GM21390 (cell line): ENCODE measurements at regions not wholly inside any gene's neighbourhood (a gene's known extent, or its start where the extent isn't known, plus 50 kb on each side); places are given as distances from the start of the nearest gene placed in this dataset.
A peak's percentile ranks its signal among the peaks of the same experiment; 100 is the strongest.
"Not testable (repeated sequence)": the region's sequence is repeated elsewhere in the genome, so short reads cannot be mapped to it uniquely, and the experiment has no call there.

Experiments
- ATAC-seq: cut with Tn5 transposase; IDR thresholded peaks from one replicate; pipeline ENCODE4 v1.9.1; 2021; ENCODE audit not compliant: unreplicated experiment

- no peak for ATAC-seq
Observed at GRCh38 chr1:4210043-4210442, 310.0 kb upstream of the C1orf174 start.

GRCh38 chr1:4212796-4213195 lies 312.7 kb upstream of the C1orf174 start:
- ATAC-seq: no peak

GRCh38 chr1:4213366-4213973 lies 313.4 kb upstream of the C1orf174 start:
- no peak for ATAC-seq

DNA sequence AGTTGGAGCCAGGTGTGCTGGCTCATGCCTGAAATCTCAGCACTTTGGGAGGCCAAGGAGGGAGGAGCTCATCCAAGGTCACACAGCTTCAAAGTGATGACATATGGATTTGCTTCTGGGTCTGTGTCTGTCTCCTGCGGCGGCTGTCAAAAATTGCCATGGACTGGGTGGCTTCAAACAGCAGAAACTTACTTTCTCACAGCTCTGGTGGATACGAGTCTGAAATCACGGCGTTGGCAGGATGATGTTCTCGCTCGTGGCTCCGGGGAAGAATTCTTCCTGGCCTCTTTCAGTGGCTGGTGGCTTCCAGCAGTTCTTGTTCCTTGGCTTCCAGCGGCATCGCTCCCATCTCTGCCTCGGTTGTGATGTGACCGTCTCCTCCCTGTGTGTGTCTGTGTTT lies 314.8 kb upstream of the C1orf174 start:
- ATAC-seq: no peak

DNA sequence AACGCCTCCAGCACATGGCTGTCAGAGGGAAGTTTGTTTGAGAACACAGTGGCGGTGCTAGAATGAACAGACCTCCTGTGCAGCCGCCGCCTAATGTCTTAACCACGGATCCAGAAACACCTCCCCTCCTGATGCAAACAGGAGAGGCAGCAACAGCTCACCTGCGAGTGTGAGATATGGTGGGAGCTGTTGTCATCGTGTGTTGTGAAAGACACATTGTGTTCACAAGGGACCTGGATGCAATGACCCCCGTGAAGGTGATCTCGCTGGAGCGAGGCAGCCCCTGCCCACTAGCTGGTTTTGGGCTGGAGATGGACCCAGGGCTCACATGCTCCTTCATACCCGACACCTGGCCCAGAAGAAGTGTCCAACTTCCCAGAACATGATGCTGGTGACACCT lies 315.3 kb upstream of the C1orf174 start:
- no peak for ATAC-seq

DNA sequence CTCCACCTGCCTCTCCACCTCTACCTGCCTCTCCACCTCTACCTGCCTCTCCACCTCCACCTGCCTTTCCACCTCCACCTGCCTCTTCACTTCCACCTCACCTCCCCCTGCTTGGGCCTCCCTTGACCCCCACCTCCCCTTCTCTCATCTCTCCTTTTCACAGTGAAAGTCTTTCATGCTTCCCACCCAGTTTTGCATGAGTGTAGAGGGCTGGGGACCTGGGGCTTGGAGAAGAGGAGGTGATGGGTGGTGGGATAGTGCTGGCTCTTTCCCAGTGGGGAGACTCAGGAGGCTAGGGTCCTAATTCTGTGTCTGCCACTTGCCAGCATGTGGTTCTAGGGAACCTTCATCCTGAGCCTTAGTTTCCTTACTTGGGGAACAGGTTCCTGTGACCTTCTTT lies 316.2 kb upstream of the C1orf174 start:
- ATAC-seq: no peak

DNA sequence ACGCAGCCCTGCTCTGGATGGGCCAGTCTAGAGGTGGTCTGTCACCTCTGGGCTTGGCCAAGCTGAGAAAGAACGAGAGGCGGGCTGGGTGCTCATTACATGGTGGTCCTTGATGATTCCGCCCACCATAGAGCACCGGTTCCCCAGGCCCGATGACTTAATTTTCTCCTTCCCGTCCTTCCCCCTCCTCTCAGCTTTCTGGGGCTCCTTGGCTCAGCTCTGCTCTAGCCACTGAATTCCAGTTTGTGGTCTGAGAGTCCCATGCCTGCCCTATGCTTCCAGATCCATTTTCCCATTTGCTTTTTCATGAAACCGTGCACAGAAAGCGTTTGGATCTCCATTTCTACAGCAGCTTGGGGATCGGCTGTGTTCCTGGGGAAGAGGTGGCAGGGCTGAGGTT lies 318.5 kb upstream of the C1orf174 start:
- no peak for ATAC-seq

DNA sequence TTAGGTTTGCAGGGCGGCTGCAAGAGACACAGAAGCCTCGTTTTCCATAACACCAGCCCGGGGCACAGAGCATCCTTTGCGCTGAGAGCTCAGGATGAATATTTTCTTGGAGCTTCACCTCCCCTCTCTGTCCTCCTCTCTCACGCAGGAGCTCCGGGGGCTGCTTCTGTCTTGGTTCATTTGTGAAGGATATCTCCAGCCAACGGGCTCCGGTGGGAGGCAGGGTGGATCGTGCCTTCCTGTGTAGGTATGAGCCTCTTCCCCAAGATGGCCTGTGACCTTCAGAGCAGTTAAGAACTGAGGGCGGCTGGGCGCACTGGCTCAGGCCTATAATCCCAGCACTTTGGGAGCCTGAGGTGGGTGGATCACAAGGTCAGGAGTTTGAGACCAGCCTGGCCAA lies 319.0 kb upstream of the C1orf174 start:
- ATAC-seq: no peak

GRCh38 chr1:4219826-4220225 lies 319.8 kb upstream of the C1orf174 start:
- no peak for ATAC-seq

GRCh38 chr1:4220362-4220761 lies 320.3 kb upstream of the C1orf174 start:
- ATAC-seq: no peak

DNA sequence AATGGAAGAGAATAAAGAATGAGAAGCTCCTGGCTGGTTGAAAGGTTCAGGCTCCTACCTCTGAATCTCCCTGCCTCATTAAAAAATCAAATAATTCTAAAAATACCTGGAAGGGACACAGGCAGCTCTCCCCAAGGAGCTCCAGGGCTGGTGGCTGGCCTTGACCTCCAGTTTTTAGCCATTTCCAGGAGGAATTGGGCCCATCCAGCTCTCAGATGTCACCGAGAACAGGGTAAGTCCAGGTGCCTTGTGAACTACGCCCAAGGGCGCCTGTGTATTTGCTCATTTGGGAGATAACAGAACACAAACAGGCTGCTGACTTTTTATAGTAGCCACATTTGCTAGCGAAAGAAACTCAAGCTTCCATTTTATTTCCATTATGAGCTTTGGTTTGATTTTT lies 321.0 kb upstream of the C1orf174 start:
- no peak for ATAC-seq

DNA sequence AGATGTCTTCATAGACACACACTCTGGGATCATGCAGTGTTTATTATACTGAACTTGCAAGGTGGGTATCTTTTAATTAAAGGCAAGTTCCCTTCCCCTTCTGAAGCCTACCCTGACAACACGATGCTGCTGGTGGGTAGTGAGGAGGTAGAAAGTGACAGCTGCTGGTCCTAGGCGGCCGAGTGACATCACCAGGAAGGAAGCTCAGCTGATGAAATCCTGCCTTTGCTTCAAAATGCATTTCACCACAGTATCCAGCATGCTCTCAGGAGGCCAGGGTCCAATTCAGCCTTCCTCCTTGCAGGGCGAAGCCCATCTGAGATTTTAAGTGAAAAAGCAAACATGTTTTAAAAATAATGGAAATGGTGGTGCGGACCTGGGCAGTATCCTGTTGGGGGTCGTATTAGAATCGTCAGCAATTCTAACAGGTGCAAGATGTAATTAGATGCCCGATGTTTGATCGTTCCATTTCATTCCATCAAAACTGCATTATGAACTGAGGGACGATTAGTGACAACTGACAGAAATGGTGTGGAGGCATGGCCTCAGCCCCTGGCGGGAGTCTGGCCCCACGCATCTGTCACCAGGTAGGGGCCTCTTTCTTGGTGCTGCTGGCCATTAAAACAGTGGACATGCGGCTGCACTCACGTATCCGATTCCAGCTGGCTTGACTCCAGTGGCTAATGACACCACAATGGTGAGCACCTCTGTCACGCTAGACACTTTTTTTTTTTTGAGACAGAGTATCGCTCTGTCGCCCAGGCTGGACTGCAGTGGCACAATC lies 324.8 kb upstream of the C1orf174 start:
- no peak for ATAC-seq

DNA sequence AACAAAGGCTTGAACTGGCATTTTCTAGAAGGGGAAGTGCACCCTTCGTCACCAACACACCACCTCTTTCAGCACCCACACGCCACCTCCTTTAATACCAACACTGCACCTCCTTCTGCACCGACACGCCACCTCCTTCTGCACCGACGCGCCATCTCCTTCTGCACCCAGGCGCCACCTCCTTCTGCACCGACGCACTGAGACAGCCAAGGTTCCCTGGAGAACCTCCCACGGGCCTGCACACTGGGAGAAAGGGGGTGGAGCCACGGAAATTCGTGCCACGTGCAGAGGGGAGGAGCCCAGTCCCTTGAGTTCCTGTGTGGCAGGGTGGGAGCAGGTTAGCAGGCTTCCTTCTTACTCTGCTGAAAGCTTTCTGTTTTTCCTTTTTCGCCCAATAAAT lies 327.9 kb upstream of the C1orf174 start:
- no peak for ATAC-seq

DNA sequence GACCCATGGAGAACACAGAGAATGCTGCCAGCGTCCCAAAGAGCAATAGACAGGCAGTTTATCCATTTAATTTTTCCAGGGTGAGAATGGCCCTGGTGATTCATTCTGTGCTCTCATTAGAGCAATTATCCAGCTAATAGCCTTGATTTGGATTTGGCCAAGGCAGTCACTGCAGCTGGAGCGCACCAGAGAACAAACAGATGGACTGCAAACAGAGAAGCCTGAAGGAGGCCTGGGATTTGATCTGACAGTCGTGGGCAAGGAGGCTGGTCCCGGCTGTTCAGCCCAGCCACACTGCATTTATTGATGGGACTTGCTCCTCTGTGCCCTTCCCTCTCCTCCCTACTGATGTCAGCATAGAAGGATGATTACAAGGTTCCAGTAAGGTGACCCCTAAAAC lies 353.9 kb upstream of the C1orf174 start:
- ATAC-seq: no peak

- ATAC-seq: no peak
Observed at GRCh38 chr1:4256351-4256750, 356.3 kb upstream of the C1orf174 start.

GRCh38 chr1:4258146-4258777 lies 358.2 kb upstream of the C1orf174 start:
- ATAC-seq: not testable (repeated sequence)

DNA sequence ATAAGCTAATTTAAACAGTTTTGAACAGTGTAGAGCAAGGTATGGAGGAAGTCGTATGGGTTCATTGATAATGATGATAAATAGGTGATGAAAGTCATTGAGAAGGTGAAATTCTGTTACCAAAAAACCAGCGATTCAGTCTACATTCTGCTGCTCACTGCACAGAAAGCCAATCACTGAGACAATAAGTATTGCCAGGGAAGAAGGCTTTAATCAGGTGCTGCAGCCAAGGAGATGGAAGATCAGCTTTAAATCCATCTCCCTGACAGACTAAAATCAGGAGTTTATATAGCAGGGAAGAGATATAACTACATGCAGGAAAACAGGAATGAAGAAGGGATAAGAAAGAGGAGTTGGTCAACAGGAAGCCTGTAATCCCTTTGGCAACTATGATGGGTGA lies 361.3 kb upstream of the C1orf174 start:
- no peak for ATAC-seq

DNA sequence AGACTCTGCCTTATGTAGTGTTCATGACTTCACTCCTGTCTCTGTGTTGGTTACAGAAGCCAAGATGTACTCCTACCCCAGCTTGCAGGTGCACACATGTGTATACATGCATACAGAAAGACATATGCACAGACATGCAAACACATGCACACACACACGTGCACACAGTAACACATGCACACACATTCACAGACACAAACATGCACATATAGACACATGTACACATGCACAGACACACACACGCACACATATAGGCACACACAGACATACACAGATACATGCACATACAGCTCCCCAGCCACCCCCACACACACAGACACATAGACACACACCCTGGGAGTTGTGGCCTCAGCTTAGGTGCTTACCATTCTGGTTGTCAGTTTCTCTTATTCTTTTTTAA lies 362.6 kb upstream of the C1orf174 start:
- ATAC-seq: no peak

DNA sequence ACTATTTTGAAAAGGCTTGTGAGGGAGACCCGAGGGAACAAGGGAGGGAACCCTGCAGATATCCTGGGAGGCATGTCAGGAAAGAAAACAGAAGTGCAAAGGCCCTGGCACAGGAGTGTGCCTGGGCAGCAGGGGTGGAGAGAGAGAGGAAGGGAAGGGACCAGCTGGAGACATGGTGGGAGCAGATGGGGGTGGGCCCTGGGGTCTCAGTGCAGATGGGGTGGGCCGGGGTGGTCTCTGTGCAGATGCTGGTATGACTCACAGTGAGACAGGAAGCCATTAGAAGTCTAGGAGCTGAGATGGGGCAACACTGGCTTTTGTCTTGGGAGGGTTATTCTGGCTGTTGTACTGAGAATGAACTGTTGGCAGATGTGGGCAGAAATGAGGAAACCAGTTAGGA lies 363.6 kb upstream of the C1orf174 start:
- no peak for ATAC-seq

DNA sequence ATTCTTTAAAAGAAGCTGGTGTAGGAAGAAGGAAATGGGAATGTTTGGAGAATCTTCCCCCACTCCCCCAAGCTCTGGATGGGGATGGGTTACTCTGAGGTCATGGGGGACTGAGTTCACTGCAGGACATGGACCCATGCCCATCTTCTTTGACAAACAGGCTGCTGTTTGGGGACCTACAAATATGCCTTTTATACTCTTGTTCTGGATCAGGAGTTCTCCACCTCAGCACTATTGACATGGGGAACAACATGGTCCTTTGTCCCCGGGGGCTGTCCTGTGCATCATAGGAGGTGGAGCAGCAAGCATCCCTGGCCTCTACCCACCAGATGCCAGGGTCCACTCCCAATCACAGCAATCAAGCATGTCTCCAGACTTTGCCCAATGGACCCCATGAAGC lies 365.8 kb upstream of the C1orf174 start:
- ATAC-seq: no peak

DNA sequence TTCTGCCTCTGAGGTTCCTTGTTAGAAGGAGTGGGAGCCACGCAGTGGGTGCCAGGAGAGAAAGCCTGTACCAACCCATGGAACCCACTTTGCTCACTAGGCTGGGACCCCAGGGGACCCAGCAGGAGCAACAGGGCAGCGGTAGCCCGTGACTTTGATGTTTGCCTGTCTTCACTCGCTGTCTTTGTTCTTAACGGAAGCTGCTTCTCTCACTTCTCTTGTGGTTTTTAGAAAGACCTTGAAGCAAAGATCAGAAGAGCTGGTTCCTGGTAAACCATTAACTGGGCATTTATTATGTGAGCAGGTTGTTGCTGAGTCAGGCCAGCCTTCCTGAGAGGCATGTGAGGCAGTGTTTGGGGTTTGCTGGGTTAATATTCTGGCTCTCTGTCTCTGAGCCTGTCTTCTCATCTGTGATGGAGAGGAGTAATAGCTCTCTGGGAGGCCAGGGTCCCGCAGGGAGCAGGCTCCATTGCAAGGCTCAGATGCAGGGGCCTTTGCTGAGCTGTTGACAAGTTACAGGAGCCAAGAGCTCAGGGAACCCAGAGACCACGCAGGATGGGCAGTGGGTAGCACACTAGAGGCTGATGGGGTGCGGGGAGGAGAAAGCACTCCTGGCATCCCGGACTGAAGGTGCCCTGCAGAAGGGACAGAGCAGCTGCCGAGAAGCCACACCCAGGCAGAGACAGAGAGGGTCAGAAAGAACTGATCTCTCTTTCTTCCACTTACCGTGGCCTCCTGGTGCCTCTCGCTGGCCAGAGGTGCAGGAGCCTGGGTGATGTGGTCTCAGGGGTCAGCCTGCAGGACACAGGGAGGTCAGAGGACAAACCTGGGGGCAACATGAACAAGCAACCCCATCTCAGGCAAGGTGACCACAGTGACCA lies 367.5 kb upstream of the C1orf174 start:
- ATAC-seq: peak; percentile 86
